Stimulated activated naive CD8-positive, alpha-beta T cell treated with anti-CD3 and anti-CD28 coated beads, Interleukin-15, amount 100 ng/mL, for 72 hours (primary cell): ENCODE measurements at regions not wholly inside any gene's neighbourhood (a gene's known extent, or its start where the extent isn't known, plus 50 kb on each side); places are given as distances from the start of the nearest gene placed in this dataset.

Source experiments
- ATAC-seq: fragments of 150-1000 bp; cut with Tn5 transposase; 2 replicates; pipeline ENCODE4 v1.10.0; 2021; ENCODE audit warnings: mild to moderate bottlenecking, moderate library complexity
- DNase-seq, 2 donors: peaks; one replicate each; pipeline ENCODE4 v3.0.0; 2021 to 2022
- H3K27ac Mint-ChIP-seq, 2 donors: one replicate each; pipeline ENCODE4 v1.8.0; 2022; ENCODE audit warnings: mild to moderate bottlenecking in 2 of 2, mixed read lengths in 2 of 2, moderate library complexity in 2 of 2
- H3K27me3 Mint-ChIP-seq: one replicate; pipeline ENCODE4 v1.8.0; 2022; ENCODE audit warnings: mixed read lengths
- H3K4me1 Mint-ChIP-seq: one replicate; pipeline ENCODE4 v1.8.0; 2022; ENCODE audit warnings: mild to moderate bottlenecking, mixed read lengths
- H3K4me3 Mint-ChIP-seq, 2 donors: one replicate each; pipeline ENCODE4 v1.8.0; 2022; ENCODE audit warnings: mild to moderate bottlenecking in 2 of 2, mixed read lengths in 2 of 2, moderate library complexity in 1 of 2
- H3K9me3 Mint-ChIP-seq, 2 donors: one replicate each; pipeline ENCODE4 v1.8.0; 2022; ENCODE audit warnings: mixed read lengths in 2 of 2

DNA sequence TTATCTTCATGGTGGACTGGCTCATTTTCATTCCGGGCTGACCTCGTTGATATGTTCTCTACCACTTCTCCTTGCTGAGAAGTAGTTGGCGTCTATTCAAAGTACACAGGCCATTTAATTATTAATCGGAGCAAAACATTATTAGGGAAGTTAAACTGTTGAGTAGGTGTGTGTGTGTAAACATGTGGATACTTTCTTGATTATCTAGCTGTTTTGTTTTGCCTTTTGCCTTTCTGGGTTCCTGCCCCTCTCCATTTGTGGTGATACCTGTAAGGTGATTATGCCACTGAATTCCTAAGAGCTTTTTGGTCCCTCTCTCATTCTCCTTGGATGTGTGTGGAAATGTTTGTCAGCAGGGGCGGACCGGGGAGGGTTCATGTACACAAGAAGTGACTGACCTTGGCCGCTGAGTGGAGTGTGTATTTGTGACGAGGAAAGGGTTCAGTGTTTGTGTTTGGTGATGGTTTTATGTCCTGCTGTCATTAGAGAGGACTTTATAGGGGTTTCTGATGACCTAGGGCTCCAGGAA is 56.6 kb upstream of the PPP2R5A start:
- ATAC-seq (no peak), DNase-seq (no peak)
- no peaks in the 10 kb centered on the region for H3K27me3 Mint-ChIP-seq
- no peak overlapping the region for H3K4me3 Mint-ChIP-seq
- H3K9me3 Mint-ChIP-seq, result no peaks in the 10 kb centered on the region
- H3K27ac Mint-ChIP-seq, result no peak overlapping the region
- H3K4me1 Mint-ChIP-seq, result peaks cover 46% of the 10 kb centered on the region

DNA sequence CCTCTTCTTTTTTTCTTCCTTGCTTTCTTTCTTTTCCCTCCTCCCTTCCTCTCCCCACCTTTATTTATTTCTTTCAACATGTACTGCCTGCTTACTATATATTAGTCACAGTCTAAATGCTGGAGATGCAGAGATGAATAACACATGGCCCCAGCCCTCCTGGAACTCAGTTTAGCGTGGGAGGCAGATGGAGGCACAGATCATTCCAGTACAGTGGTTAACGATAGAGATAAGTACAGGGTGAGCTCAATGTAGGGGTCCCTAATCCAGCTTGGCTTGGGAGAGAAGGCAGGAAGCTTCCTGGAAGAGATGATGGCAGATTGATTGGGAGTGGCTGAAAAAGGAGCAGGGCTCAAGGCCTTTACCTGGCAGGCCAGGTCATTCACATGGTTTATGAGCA is 55.6 kb upstream of the PPP2R5A start:
- no peak for ATAC-seq
- Mint-ChIP-seq H3K9me3 (no peaks in the 10 kb centered on the region), H3K27ac (peak overlapping the region in 1 of 2 donors; percentile 3), H3K4me3 (no peak overlapping the region), H3K4me1 (peaks cover 47% of the 10 kb centered on the region), H3K27me3 (no peaks in the 10 kb centered on the region)
- DNase-seq, result no peak

DNA sequence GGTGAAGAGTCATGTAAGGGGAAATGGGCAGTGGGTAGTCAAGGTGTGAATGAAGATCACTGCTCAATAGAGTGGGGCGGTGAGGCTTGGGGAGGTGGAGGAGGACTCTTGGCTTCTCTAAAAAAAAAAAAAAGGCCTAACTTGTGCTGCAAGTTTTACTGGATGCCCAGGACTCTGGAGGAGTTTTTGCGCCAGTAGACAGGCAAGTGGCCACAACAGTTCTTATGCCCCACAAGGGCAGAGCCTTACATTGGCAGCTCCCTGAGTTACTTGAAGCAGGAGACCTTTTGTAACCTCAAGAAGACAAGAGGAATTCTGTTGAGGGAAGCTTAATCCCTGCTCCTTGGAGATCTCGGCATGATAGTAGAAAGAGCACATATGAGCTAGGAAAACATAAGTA is 54.9 kb upstream of the PPP2R5A start:
- Mint-ChIP-seq H3K27ac (no peak overlapping the region), H3K4me1 (peaks cover 47% of the 10 kb centered on the region), H3K9me3 (no peaks in the 10 kb centered on the region), H3K4me3 (no peak overlapping the region), H3K27me3 (no peaks in the 10 kb centered on the region)
- no peak for DNase-seq
- ATAC-seq, result no peak

DNA sequence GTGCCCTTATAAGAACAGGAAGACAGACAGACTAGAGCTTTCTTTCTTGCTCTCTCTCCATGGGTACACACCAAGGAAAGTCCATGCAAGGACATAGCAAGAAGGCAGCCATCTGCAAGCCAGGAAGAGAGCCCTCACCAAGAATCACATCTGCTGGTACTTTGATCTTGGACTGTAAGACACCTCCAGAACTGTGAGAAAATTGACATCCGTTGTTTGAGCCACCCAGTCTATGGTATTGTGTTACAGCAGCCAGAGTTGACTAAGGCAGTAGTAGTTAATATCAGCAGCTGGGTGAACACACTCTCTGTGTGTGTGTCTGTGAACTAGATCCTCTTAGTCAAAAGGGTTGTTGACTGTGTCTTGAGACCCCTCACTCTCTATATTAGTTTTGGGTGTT is 53.8 kb upstream of the PPP2R5A start:
- no peak overlapping the region for H3K4me3 Mint-ChIP-seq
- H3K27me3 Mint-ChIP-seq, result peaks cover 4% of the 10 kb centered on the region
- H3K27ac Mint-ChIP-seq, result no peak overlapping the region
- no peak for DNase-seq
- H3K4me1 Mint-ChIP-seq, result peaks cover 36% of the 10 kb centered on the region
- no peaks in the 10 kb centered on the region for H3K9me3 Mint-ChIP-seq
- ATAC-seq, result no peak

DNA sequence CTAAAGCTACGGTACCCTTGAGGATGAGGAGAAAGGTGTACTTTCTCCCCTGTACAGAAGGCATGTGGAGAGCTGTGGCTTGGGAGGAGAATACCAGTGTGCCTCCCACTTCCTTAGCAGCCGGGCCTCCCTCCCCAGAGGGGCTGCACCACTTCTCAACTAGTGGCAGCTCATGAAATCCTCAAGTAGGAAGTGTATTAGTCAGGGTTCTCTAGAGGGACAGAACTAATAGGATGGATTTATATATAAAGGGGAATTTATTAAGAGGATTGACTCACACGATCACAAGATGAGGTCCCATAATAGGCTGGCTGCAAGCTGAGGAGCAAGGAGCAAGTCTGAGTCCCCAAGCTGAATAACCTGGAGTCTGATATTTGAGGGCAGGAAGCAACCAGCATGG is 53.1 kb upstream of the PPP2R5A start:
- no peak overlapping the region for H3K4me3 Mint-ChIP-seq
- H3K4me1 Mint-ChIP-seq, result peaks cover 37% of the 10 kb centered on the region
- DNase-seq, result no peak
- H3K27me3 Mint-ChIP-seq, result peaks cover 7% of the 10 kb centered on the region
- ATAC-seq, result no peak
- H3K27ac Mint-ChIP-seq, result peak overlapping the region in 1 of 2 donors; percentile 77
- no peaks in the 10 kb centered on the region for H3K9me3 Mint-ChIP-seq

DNA sequence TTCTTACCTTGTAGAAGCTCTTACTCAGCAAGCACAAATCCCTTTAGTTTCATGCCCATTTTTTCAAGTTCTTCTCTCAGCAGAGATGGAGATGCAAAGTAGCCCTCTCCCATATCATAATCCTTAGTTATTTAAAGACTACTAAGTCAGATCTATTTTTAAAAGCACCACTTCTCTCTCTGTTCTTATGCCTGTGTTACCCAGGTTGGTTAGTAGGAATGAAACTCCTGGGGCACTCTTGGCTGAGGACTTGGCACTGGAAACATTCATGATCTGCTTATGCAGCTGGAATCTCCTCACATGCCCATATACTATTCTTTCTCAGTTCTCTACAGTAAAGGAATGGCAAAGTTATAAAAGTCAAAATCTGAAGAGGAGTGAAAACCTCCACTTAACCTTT is 51.9 kb upstream of the PPP2R5A start:
- peaks cover 7% of the 10 kb centered on the region for H3K27me3 Mint-ChIP-seq
- H3K9me3 Mint-ChIP-seq, result no peaks in the 10 kb centered on the region
- H3K4me3 Mint-ChIP-seq, result no peak overlapping the region
- no peak overlapping the region for H3K27ac Mint-ChIP-seq
- H3K4me1 Mint-ChIP-seq, result peaks cover 50% of the 10 kb centered on the region
- ATAC-seq (no peak), DNase-seq (no peak)

DNA sequence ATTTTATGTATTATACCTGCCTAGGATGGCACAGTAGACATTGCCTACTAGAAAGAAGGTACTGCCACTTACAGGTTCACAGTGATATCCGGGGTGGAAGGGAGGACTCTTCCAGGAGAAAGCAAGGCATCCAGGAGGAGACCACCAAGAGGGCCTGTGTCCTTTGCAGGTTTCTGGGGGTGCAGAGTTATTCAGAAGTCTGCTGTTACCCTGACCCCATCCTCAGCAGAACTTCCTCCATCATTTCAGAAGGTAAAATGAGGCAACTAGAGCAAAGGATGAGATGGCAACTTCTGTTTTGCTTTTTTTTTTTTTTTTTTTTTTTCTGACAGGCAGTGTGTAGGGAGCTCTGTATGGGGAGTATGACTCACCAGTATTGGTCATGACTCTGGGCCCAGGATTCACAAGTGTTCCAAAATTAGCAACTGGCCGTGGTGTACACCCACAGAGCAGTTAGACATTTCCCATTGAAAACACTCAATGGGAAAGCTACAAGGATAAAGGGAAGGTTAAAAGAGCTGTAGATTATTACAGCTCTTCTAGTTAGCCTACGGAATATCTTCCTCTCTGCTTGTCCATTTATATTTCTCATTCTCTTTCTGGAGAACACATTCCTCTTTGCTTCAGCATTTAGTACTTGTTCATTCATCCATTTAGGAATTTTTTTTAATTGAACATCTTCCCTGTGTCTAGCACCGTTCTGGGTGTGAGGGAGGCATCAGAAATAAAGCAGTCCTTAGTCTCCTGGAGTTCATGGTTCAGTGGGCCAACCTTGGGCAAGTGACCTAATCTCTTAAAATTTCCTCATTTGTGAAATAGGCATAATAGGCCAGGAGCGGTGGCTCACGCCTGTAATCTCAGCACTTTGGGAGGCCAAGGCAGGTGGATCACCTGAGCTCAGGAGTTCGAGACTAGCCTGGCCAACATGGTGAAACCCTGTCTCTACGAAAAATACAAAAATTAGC is 50.5 kb upstream of the PPP2R5A start:
- Mint-ChIP-seq H3K4me1 (peaks cover 54% of the 10 kb centered on the region), H3K9me3 (no peaks in the 10 kb centered on the region), H3K27me3 (peaks cover 14% of the 10 kb centered on the region), H3K4me3 (peak overlapping the region in 1 of 2 donors; percentile 20), H3K27ac (peak overlapping the region in 1 of 2 donors; percentile 66)
- ATAC-seq, result peak; percentile 84
- DNase-seq, result no peak
